Activated naive CD8-positive, alpha-beta T cell treated with anti-CD3 and anti-CD28 coated beads, Interleukin-2, amount 50 U/mL, for 24 hours (primary cell): ENCODE measurements at regions not wholly inside any gene's neighbourhood (a gene's known extent, or its start where the extent isn't known, plus 50 kb on each side); places are given as distances from the start of the nearest gene placed in this dataset.

ENCODE experiments used
- ATAC-seq: fragments of 150-1000 bp; cut with Tn5 transposase; one replicate; pipeline ENCODE4 v1.10.0; 2021
- DNase-seq: peaks from one replicate; pipeline ENCODE4 v3.0.0; 2021
- H3K27ac Mint-ChIP-seq: one replicate; pipeline ENCODE4 v1.8.0; 2021; ENCODE audit warnings: mild to moderate bottlenecking, mixed read lengths
- H3K27me3 Mint-ChIP-seq: one replicate; pipeline ENCODE4 v1.8.0; 2021; ENCODE audit warnings: mixed read lengths
- H3K36me3 Mint-ChIP-seq: one replicate; pipeline ENCODE4 v1.8.0; 2021; ENCODE audit warnings: low read depth, mixed read lengths
- H3K4me1 Mint-ChIP-seq: one replicate; pipeline ENCODE4 v1.8.0; 2021; ENCODE audit warnings: mixed read lengths
- H3K4me3 Mint-ChIP-seq: one replicate; pipeline ENCODE4 v1.8.0; 2021; ENCODE audit warnings: mild to moderate bottlenecking, moderate library complexity, mixed read lengths
- H3K9me3 Mint-ChIP-seq: one replicate; pipeline ENCODE4 v1.8.0; 2021; ENCODE audit warnings: mixed read lengths

DNA sequence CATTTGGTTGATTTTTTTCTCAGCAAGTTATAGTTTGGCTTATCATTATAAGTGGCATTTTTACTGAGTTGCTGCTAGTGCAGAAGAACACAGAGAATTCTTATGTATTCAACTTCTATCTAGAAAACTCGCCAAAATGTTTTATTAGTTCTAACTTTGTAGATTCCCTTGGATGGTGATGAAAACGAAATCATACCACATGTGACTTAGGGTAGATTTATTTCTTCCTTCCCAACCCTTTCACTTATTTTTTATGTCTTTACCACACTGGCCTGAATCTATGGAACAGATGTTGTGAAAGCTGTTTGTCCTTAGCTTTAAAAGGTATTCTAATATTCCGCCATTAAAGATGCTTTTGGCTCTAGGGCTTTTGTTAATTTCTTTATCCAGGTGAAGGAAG lies 503.3 kb upstream of the CFAP20DC start:
- DNase-seq (no peak), ATAC-seq (no peak)
- H3K4me3 Mint-ChIP-seq: no peak overlapping the region
- no peak overlapping the region for H3K27ac Mint-ChIP-seq
- H3K9me3 Mint-ChIP-seq: peaks cover 9% of the 10 kb centered on the region
- peaks cover 2% of the 10 kb centered on the region for H3K4me1 Mint-ChIP-seq
- H3K36me3 Mint-ChIP-seq: no peaks in the 10 kb centered on the region
- peaks cover 2% of the 10 kb centered on the region for H3K27me3 Mint-ChIP-seq

GRCh38 chr3:59551834-59552233 lies 502.0 kb upstream of the CFAP20DC start:
- Mint-ChIP-seq H3K4me3 (no peak overlapping the region), H3K27ac (no peak overlapping the region), H3K36me3 (no peaks in the 10 kb centered on the region), H3K4me1 (peaks cover 2% of the 10 kb centered on the region), H3K27me3 (peaks cover 2% of the 10 kb centered on the region), H3K9me3 (peaks cover 9% of the 10 kb centered on the region)
- ATAC-seq: no peak
- DNase-seq: no peak

- H3K9me3 Mint-ChIP-seq: peaks cover 5% of the 10 kb centered on the region
- DNase-seq (no peak), ATAC-seq (no peak)
- H3K4me1 Mint-ChIP-seq: no peaks in the 10 kb centered on the region
- peaks cover 2% of the 10 kb centered on the region for H3K27me3 Mint-ChIP-seq
- H3K4me3 Mint-ChIP-seq: no peak overlapping the region
- H3K36me3 Mint-ChIP-seq: no peaks in the 10 kb centered on the region
- no peak overlapping the region for H3K27ac Mint-ChIP-seq
Observed at GRCh38 chr3:59549962-59550361, 500.1 kb upstream of the CFAP20DC start.

DNA sequence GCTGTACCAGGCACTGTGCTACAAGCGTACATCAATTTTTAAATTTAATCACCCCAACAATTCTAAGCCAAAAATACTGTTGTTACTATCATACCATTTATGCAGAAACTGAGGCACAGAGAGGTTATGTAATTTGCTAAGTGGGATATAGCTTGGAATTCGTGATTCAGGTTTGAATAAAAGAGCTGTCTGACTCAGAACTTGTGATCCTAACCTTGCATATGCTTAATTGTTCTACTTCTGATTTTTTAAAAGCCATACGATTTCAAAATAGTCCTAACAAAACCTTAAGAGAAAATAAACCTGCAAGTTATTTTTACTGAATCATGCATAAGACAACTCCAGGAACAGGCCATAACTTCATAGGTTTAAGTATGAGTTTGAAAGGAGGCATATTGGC lies 498.0 kb upstream of the CFAP20DC start:
- Mint-ChIP-seq H3K4me1 (peaks cover 2% of the 10 kb centered on the region), H3K27me3 (no peaks in the 10 kb centered on the region), H3K4me3 (no peak overlapping the region), H3K36me3 (no peaks in the 10 kb centered on the region), H3K27ac (no peak overlapping the region), H3K9me3 (no peaks in the 10 kb centered on the region)
- no peak for DNase-seq
- no peak for ATAC-seq

GRCh38 chr3:59546522-59546921 lies 496.7 kb upstream of the CFAP20DC start:
- Mint-ChIP-seq H3K4me3 (no peak overlapping the region), H3K9me3 (no peaks in the 10 kb centered on the region), H3K27me3 (no peaks in the 10 kb centered on the region), H3K4me1 (peaks cover 2% of the 10 kb centered on the region), H3K27ac (no peak overlapping the region), H3K36me3 (no peaks in the 10 kb centered on the region)
- DNase-seq (no peak), ATAC-seq (no peak)

DNA sequence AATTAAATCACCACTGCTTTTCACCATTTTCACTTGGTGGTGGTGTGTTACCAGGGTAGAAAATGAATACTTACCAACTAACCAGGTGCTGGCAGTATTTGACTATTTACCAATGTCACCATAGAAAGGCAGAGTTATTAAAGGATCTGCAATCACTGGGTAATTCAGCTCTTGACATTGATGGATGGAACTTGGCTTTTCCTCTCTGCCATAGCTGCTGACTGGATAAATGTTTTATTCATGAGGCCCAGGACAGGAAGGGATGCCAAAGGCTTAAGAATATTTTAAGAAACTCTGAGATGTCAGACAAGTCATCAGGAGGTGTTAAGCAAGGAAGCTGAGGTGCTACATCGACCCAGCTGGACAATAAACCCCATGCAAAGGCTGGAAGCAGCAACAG lies 495.5 kb upstream of the CFAP20DC start:
- Mint-ChIP-seq H3K27me3 (no peaks in the 10 kb centered on the region), H3K4me3 (no peak overlapping the region), H3K36me3 (no peaks in the 10 kb centered on the region), H3K9me3 (no peaks in the 10 kb centered on the region), H3K27ac (no peak overlapping the region), H3K4me1 (peaks cover 10% of the 10 kb centered on the region)
- ATAC-seq (no peak), DNase-seq (no peak)

- Mint-ChIP-seq H3K27me3 (no peaks in the 10 kb centered on the region), H3K4me3 (no peak overlapping the region), H3K36me3 (no peaks in the 10 kb centered on the region), H3K27ac (no peak overlapping the region), H3K9me3 (no peaks in the 10 kb centered on the region), H3K4me1 (peaks cover 10% of the 10 kb centered on the region)
- DNase-seq (no peak), ATAC-seq (no peak)
Observed at GRCh38 chr3:59542276-59542675, 492.5 kb upstream of the CFAP20DC start.

- Mint-ChIP-seq H3K9me3 (no peaks in the 10 kb centered on the region), H3K27ac (no peak overlapping the region), H3K4me1 (peaks cover 10% of the 10 kb centered on the region), H3K36me3 (no peaks in the 10 kb centered on the region), H3K27me3 (no peaks in the 10 kb centered on the region), H3K4me3 (no peak overlapping the region)
- DNase-seq: no peak
- ATAC-seq: peak; percentile 72
Observed at GRCh38 chr3:59540696-59541095, 490.9 kb upstream of the CFAP20DC start.

DNA sequence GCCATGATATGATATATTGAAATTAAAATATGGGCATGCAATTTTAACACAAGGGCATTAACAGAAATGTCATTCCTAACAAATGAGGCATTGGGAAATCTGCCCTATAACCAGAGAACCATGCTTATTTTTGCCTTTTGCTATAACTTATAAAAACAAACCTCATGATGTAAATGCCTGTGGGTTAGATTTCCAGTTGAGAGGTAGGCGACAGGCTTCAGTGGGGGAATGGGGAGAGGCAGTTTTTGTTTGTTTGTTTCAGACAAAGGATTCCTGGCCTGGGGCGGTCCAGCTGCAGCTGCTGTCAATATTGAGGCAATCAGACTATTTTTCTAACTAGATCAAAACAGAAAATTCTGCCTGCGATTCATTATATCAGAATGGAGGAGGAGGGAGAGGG lies 490.4 kb upstream of the CFAP20DC start:
- H3K9me3 Mint-ChIP-seq: no peaks in the 10 kb centered on the region
- no peaks in the 10 kb centered on the region for H3K36me3 Mint-ChIP-seq
- H3K4me1 Mint-ChIP-seq: peaks cover 10% of the 10 kb centered on the region
- H3K27me3 Mint-ChIP-seq: no peaks in the 10 kb centered on the region
- H3K4me3 Mint-ChIP-seq: no peak overlapping the region
- DNase-seq (no peak), ATAC-seq (no peak)
- H3K27ac Mint-ChIP-seq: no peak overlapping the region

- Mint-ChIP-seq H3K4me3 (no peak overlapping the region), H3K27ac (no peak overlapping the region), H3K9me3 (no peaks in the 10 kb centered on the region), H3K27me3 (no peaks in the 10 kb centered on the region), H3K4me1 (peaks cover 10% of the 10 kb centered on the region), H3K36me3 (no peaks in the 10 kb centered on the region)
- ATAC-seq (no peak), DNase-seq (no peak)
Observed at GRCh38 chr3:59538753-59539432, 489.1 kb upstream of the CFAP20DC start.

DNA sequence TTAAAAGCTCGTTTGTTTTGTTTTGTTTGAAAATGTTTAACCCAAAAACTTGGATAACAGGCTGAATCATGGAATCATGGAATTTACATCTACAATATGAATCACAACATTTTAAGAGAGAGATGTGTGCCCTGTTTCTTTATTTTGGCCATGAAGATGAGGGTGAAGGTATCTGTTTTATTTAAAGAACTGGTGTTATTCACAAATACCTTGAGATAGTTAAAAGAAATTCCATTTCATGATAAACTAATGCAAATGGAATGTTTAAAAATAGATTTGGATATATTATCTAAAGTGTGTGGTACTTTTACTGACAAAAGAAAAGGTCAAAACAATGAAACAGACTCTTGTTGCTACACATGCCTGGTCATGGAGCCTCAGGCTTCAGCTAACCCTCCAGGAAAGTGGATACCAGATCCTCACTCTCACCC lies 486.0 kb upstream of the CFAP20DC start:
- Mint-ChIP-seq H3K4me3 (no peak overlapping the region), H3K27ac (no peak overlapping the region), H3K27me3 (no peaks in the 10 kb centered on the region), H3K9me3 (no peaks in the 10 kb centered on the region), H3K36me3 (no peaks in the 10 kb centered on the region), H3K4me1 (peaks cover 5% of the 10 kb centered on the region)
- DNase-seq (no peak), ATAC-seq (no peak)

DNA sequence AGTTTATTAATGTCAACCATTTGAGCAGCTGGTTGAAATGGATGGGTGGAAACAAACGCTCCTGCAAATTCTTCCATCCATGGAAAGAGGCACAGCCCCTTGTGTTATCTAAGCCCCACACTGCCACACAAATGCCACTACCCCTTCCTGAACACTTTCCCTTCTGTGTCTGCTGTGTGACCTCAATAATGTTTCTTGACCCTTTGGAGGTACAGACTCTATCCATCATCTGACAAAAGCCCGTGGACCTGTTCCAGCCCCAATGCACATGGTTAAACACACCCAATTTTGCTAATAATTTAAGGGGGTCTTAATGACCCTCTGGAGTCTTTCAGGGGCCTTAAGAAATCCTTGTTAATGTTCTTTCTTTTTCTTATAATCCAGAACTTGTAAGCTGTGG lies 482.2 kb upstream of the CFAP20DC start:
- no peak for DNase-seq
- no peaks in the 10 kb centered on the region for H3K36me3 Mint-ChIP-seq
- no peak overlapping the region for H3K27ac Mint-ChIP-seq
- no peak overlapping the region for H3K4me3 Mint-ChIP-seq
- peaks cover 2% of the 10 kb centered on the region for H3K9me3 Mint-ChIP-seq
- no peaks in the 10 kb centered on the region for H3K27me3 Mint-ChIP-seq
- H3K4me1 Mint-ChIP-seq: peaks cover 10% of the 10 kb centered on the region
- ATAC-seq: no peak

GRCh38 chr3:59531066-59531745 lies 481.4 kb upstream of the CFAP20DC start:
- peaks cover 10% of the 10 kb centered on the region for H3K9me3 Mint-ChIP-seq
- ATAC-seq (no peak), DNase-seq (no peak)
- no peak overlapping the region for H3K27ac Mint-ChIP-seq
- H3K27me3 Mint-ChIP-seq: no peaks in the 10 kb centered on the region
- peaks cover 16% of the 10 kb centered on the region for H3K4me1 Mint-ChIP-seq
- H3K36me3 Mint-ChIP-seq: no peaks in the 10 kb centered on the region
- H3K4me3 Mint-ChIP-seq: no peak overlapping the region

DNA sequence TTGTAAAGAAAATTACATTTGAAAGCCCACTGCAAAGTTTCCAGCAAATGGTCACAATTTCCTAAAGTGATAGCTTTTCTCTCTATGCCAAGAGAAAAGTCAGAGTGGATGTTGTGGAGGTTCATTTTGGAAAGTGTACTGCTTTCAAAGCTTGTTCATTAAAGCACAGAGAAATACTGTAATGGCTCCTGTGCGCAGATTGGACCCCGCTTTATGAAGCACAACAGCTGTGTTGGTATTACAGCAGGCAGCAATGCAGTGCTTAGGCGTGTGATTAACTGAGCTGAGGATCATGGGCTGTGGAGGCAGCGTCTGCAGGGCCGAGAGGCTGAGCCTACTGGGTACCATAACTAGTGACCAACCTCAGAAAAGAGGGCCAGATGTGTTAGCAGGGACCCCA lies 478.4 kb upstream of the CFAP20DC start:
- ATAC-seq: no peak
- no peak for DNase-seq
- no peaks in the 10 kb centered on the region for H3K27me3 Mint-ChIP-seq
- peaks cover 2% of the 10 kb centered on the region for H3K36me3 Mint-ChIP-seq
- H3K9me3 Mint-ChIP-seq: peaks cover 23% of the 10 kb centered on the region
- no peak overlapping the region for H3K4me3 Mint-ChIP-seq
- no peak overlapping the region for H3K27ac Mint-ChIP-seq
- peaks cover 17% of the 10 kb centered on the region for H3K4me1 Mint-ChIP-seq

DNA sequence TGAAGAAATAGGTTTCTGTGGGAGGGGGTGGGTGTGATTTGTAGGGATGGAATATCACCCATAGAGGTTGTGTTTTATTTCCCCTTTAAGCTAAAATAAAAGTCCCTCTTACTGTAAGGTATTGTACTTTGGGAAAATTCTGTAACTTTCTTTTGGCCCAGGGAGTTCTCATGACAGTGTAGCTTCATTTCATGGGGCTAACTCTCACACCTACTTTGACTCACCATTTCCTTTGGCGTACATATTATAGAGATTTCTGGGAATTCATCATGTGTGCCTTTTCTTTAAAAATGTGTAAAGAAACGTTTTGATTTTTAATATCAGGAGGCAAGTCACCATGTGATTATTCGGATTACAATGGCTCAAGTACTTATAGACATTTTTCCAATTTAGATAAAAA lies 477.7 kb upstream of the CFAP20DC start:
- H3K27ac Mint-ChIP-seq: peak overlapping the region; percentile 79
- H3K4me3 Mint-ChIP-seq: no peak overlapping the region
- H3K27me3 Mint-ChIP-seq: no peaks in the 10 kb centered on the region
- ATAC-seq (peak; percentile 71), DNase-seq (no peak)
- H3K36me3 Mint-ChIP-seq: peaks cover 2% of the 10 kb centered on the region
- H3K9me3 Mint-ChIP-seq: peaks cover 23% of the 10 kb centered on the region
- peaks cover 17% of the 10 kb centered on the region for H3K4me1 Mint-ChIP-seq
